HL-60 (cell line): ENCODE measurements at regions not wholly inside any gene's neighbourhood (a gene's known extent, or its start where the extent isn't known, plus 50 kb on each side); places are given as distances from the start of the nearest gene placed in this dataset.

Experiments used
- DNase-seq, 2 experiments: peaks; one replicate each; pipeline ENCODE4 v3.0.0-alpha.2; 2010 to 2020; ENCODE audit warnings: low read depth in 1 of 2, low spot score in 1 of 2
- H3K27ac ChIP-seq: fragments of 250-450 bp; sonication (Bioruptor Pico); replicated peaks from 2 replicates; pipeline ENCODE4 v1.5.1; 2020; ENCODE audit warnings: mild to moderate bottlenecking, moderate library complexity
- H3K27me3 ChIP-seq: fragments of 250-450 bp; sonication (Bioruptor Pico); 2 replicates; pipeline ENCODE4 v1.5.1; 2021; ENCODE audit warnings: mild to moderate bottlenecking, moderate library complexity; ENCODE audit not compliant: insufficient read depth, poor library complexity, severe bottlenecking
- H3K4me3 ChIP-seq: replicated peaks from 2 replicates; pipeline ENCODE4 v1.5.1; 2011; ENCODE audit warnings: mild to moderate bottlenecking, control low read depth, low read length; ENCODE audit not compliant: insufficient read depth
- GABPA ChIP-seq: IDR thresholded peaks from 2 replicates; pipeline ENCODE4 v1.6.1; 2012; ENCODE audit warnings: low read depth
- POLR2AphosphoS5 ChIP-seq: IDR thresholded peaks from 2 replicates; pipeline ENCODE4 v1.6.1; 2012; ENCODE audit warnings: low read depth
- SPI1 ChIP-seq: IDR thresholded peaks from 2 replicates; pipeline ENCODE4 v1.6.1; 2012; ENCODE audit warnings: low read depth, mild to moderate bottlenecking, borderline replicate concordance
- TF ChIP-seq, protein P1 (sequence below): IDR thresholded peaks from 2 replicates; pipeline ENCODE4 v1.6.1; 2012; ENCODE audit warnings: low read depth; ENCODE audit not compliant: insufficient replicate concordance
- TF ChIP-seq, protein P2 (sequence below): IDR thresholded peaks from one replicate; pipeline ENCODE4 v1.5.1; 2011; ENCODE audit warnings: low read length, control low read depth, inconsistent platforms; ENCODE audit not compliant: insufficient read depth

- Histone ChIP-seq H3K27ac (no peak overlapping the region), H3K4me3 (no peak overlapping the region), H3K27me3 (no peaks in the 10 kb centered on the region)
- TF ChIP-seq, protein P1, sequence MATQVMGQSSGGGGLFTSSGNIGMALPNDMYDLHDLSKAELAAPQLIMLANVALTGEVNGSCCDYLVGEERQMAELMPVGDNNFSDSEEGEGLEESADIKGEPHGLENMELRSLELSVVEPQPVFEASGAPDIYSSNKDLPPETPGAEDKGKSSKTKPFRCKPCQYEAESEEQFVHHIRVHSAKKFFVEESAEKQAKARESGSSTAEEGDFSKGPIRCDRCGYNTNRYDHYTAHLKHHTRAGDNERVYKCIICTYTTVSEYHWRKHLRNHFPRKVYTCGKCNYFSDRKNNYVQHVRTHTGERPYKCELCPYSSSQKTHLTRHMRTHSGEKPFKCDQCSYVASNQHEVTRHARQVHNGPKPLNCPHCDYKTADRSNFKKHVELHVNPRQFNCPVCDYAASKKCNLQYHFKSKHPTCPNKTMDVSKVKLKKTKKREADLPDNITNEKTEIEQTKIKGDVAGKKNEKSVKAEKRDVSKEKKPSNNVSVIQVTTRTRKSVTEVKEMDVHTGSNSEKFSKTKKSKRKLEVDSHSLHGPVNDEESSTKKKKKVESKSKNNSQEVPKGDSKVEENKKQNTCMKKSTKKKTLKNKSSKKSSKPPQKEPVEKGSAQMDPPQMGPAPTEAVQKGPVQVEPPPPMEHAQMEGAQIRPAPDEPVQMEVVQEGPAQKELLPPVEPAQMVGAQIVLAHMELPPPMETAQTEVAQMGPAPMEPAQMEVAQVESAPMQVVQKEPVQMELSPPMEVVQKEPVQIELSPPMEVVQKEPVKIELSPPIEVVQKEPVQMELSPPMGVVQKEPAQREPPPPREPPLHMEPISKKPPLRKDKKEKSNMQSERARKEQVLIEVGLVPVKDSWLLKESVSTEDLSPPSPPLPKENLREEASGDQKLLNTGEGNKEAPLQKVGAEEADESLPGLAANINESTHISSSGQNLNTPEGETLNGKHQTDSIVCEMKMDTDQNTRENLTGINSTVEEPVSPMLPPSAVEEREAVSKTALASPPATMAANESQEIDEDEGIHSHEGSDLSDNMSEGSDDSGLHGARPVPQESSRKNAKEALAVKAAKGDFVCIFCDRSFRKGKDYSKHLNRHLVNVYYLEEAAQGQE = no peak
- no peak for TF ChIP-seq GABPA
- no peak for TF ChIP-seq SPI1
- no peak for TF ChIP-seq POLR2AphosphoS5
- TF ChIP-seq, protein P2, sequence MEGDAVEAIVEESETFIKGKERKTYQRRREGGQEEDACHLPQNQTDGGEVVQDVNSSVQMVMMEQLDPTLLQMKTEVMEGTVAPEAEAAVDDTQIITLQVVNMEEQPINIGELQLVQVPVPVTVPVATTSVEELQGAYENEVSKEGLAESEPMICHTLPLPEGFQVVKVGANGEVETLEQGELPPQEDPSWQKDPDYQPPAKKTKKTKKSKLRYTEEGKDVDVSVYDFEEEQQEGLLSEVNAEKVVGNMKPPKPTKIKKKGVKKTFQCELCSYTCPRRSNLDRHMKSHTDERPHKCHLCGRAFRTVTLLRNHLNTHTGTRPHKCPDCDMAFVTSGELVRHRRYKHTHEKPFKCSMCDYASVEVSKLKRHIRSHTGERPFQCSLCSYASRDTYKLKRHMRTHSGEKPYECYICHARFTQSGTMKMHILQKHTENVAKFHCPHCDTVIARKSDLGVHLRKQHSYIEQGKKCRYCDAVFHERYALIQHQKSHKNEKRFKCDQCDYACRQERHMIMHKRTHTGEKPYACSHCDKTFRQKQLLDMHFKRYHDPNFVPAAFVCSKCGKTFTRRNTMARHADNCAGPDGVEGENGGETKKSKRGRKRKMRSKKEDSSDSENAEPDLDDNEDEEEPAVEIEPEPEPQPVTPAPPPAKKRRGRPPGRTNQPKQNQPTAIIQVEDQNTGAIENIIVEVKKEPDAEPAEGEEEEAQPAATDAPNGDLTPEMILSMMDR = no peak
- DNase-seq = no peak
These were observed 581.2 kb downstream of the RAPGEF2 start for GRCh38 chr4:159684061-159684460.

DNA sequence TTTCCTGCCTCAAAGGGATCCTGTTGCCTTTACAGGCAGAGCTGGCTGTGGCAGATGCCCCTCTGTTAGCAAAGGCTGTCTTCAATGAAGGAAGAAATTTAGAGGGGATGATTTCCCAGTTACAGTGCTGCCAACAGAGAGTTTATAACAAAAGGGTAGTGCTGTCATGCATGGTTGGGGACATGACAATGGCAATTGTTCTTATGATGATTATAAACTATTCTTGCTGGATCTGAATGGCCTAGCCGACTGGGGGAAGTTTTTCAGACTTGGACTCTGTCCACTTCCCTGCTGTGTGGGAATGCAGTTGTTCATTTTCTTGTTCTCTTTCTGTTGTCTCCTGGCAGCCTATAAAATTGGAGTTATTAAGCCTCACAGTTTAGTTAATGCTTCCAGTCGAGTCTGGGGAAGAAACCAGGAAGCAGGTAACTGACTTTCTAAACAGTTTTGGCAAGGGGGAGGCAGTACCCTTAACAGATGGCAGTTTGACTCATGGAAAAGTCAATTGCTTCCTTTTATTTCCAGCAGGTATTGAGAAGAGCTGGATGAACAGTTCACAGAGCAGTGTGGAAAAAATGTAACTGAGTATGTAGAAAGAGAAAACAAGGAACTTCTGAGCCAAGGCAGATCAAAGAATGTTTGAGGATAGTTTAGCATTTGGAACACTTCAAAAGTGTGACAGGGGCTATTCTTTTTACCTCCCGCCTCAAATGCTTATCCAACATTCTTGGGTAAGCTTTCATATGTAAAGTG, 582.6 kb downstream of the RAPGEF2 start:
- Histone ChIP-seq H3K27me3 (no peaks in the 10 kb centered on the region), H3K27ac (no peak overlapping the region), H3K4me3 (no peak overlapping the region)
- DNase-seq = no peak
- no peak for TF ChIP-seq SPI1
- no peak for TF ChIP-seq GABPA
- TF ChIP-seq, protein P1 = no peak
- TF ChIP-seq, protein P2 = no peak
- no peak for TF ChIP-seq POLR2AphosphoS5

- DNase-seq = no peak
- Histone ChIP-seq H3K4me3 (no peak overlapping the region), H3K27ac (no peak overlapping the region), H3K27me3 (no peaks in the 10 kb centered on the region)
- no peak for TF ChIP-seq POLR2AphosphoS5
- TF ChIP-seq, protein P1 = no peak
These were observed 586.6 kb downstream of the RAPGEF2 start for GRCh38 chr4:159689526-159689925.
